M059J (cell line): ENCODE measurements at regions not wholly inside any gene's neighbourhood (a gene's known extent, or its start where the extent isn't known, plus 50 kb on each side); places are given as distances from the start of the nearest gene placed in this dataset.

Experiments
- DNase-seq: peaks from one replicate; pipeline ENCODE4 v3.0.0-alpha.2; 2012; ENCODE audit warnings: low read depth

DNA sequence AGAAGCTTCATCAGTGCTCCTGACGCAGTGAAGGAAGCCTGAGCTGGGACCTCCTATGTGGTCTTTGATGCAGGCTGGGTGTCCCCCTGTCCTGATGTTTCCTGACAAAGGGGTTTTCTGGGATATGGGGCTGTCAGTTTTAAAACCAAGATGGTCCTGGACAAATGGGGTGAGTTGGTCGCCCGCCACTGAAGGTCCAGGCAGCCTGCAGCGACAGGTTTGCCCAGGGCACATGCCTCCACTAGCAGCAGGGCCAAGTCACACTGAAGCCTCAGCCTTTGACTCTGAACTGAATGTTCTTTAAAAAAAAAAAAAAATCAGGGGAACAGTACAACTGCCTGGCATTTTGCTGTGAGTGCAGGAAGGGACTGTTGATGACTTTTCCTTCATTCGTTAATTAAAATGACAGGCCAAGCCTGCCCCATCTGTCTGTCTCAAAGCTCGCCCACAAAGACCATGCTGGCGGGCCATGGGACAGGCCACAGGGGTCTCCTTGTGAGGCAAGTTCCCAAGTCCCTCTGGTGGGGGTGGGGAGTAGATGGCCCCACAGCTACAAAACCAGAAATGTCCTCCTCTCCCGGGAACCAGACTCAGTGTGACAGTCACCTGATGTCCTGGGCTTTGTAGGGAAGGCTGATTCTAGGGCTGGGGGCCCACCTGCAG is 274.8 kb downstream of the CTTN start:
- no peak for DNase-seq

DNA sequence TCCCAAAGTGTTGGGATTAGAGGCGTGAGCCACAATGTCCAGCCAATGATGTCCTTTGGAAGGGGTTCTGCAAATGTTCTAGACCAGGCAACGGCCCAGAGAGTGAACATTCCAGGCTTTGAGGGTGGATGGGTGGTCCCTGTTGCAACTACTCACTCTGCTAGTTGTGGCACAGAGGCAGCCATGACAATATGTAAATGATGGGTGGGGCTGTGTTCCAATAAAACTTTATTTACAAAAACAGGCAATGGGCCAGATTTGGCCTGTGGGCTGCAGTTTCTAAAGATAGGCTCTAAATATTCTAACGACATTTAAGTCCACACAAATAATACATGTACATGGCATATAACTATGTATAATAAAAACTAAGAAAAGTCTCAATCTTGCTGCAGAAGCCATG is 276.3 kb downstream of the CTTN start:
- DNase-seq = no peak

GRCh38 chr11:70675697-70676374 is 277.5 kb downstream of the CTTN start:
- no peak for DNase-seq

DNA sequence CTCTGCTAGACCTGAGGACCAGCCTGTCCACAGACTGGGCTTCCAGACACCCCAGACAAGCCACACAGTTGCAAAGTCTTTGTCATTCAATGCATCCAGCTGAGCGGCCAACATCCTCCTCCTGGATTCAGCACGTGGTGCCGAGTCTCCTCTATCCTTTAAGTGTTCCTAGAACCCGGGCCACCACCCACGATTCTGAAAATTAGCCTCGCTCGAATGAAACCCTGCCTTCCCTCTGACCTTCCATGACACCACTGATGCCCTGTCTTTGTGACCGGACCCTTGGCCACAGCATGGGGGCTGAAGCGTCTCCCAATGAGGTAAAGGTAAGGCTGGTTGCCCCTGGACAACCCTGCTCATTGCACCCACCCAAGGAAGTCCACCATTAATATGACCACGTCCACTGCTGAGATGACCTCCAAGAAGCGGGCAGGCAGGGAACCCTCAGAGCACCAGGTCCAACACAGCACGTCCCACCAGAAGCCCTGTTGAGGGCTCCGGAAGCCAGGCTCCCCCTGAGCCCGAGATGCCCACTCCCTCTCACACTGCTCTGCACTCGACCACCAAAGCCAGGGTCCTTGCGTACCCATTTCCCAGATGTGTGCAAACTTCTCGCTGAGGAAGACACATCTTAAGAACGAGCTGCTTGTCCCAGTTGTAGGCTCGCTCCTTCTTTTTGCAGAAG is 279.0 kb downstream of the CTTN start:
- DNase-seq = no peak

DNA sequence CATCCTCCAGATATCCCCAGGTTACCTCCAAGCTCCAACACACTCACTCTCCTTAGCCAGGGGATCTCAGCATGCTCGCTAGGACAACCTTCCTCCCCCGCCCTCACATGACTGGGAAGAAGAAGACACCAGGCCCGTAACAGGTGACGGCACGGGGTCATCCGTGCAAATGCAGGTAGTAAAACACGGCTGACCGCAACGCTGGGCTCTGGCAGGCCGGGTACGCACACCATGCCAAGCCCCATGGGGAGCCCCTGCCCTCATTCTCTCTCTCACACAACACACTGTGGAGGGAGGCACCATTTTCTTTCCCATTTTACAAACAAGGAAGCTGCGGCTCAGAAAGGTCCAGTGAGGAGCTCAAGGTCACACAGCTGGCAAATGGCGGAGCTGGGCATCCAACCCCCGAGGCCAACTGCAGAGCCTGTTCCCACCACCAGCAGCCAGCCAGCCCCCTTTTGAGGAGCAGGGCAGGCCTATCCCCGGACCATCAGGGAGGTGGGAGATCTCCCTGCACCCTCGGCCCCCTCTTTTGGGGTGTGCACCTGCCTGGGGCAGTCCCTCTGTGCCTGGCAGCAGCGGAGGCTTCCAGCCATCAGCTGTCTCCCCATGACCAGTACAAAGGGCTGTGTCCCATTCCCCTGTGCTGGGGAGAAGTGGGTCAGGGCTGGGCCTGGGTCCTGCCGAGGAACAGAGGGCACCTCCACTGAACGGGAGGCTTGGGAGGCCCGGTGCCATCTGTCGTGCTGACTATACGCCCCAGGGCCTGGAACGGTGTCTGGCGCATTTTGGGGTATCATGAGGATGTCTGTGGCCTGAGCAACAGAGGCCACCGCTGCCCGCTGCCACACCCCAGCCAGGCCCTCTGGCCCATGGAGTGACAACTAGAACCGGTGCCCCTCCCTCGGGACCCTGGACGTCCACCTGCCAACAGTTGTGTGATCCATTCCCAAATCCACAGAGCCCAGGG is 280.9 kb downstream of the CTTN start:
- no peak for DNase-seq

DNA sequence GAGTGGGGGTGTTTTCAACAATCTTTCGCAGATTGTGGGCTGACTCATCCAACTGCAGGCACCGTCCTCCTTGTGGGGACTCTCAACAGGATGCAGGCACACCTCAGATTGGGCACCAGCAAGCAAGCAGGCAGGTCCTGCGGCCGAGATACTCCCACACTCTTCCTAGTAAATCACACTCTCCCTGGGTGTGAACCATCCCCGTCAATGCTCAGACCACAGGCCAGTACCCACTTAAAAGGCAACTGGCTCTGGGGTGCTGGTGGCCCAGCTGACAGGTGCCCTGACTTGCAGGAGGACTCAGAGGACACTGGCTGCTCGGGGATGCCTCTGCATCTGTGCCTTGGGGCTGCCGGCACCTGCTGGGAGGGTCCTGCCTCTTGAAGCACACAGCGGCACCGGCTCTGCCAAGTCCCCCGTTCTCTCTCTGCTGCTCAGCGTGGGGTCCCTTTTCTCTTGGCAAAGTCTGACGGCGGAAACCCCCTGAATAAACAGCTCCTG is 282.5 kb downstream of the CTTN start:
- DNase-seq = no peak

DNA sequence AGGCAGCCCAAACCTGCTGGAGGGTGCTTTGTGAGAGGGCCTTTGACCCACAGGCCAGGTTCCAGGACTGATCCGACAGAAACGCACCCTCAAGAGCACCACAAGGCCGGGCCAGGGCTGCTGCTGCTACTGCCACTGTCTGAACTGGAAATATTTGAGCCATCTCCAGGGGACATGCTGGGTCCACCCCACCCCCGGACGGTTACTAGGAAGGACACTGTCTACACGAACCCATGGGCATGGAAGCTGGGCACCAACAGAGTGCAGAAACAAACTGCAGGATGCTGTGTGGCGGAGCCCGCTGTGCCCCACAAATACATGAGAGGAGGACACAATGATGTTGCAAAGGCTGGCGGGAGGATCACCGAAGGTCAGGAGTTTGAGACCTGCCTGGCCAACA is 283.7 kb downstream of the CTTN start:
- DNase-seq = no peak

DNA sequence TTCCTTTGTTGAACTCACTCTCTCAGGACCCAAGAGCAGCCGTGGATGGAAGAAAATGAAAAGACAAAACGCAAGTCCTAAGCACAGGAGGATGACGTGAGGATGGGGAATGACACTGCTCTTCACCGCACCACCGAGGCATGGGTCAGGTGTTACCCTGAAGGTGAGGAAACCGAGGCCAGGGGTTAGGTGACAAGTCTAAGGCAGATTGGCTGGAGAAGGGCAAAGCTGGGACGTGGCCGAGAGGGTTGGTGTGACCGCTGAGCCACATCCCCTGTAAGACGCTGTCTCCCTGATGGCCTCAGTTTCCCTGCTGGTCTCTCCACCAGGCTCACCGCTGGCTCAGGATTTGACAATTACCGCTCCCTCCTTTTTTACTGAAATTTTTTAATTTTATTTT is 284.4 kb downstream of the CTTN start:
- no peak for DNase-seq

GRCh38 chr11:70687716-70688115 is 289.4 kb downstream of the CTTN start:
- DNase-seq = no peak

GRCh38 chr11:70688142-70688541 is 289.8 kb downstream of the CTTN start:
- no peak for DNase-seq

DNA sequence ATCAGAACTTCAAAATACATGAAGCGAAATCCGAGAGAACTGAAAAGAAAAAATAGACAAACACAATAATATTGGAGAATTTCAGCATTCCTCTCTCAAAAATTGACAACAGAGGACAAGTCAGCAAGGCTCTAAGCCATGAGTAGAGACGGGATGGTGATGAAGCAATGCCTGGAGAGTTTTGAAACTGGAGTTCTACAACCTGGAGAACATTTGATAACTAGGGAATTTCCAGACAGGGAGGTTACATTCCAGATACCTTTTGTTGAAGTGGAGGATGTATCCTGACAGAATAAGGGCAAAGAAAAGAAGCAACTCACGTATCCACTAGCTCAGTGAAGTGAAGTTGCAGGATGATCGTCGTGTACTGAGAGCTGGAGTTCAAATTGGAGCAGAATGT is 291.4 kb downstream of the CTTN start:
- DNase-seq = no peak

- no peak for DNase-seq
Measured at GRCh38 chr11:70692131-70692530, 293.8 kb downstream of the CTTN start.

- no peak for DNase-seq
Measured at GRCh38 chr11:70694371-70694770, 296.0 kb downstream of the CTTN start.

GRCh38 chr11:70695086-70695960 is 297.0 kb downstream of the CTTN start:
- DNase-seq = no peak

DNA sequence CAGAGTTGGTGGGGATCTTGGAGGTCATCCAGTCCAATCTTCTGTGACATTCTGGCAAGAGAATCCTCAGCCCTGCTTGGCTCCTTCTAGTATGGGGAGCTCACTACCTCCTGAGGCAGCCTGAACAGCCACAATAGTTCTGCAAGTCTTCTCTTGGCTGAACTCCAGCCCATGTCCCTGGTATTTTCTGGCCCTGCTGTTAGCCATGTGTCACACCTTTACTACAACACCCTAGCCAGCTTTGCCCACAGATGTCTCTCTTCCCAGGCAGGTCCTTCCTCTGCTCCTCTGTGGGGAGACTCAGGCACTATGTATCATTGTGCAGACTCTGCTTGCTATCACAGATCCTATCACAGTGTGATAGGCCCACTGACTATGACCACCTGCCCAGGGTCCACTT is 297.7 kb downstream of the CTTN start:
- no peak for DNase-seq

- no peak for DNase-seq
Measured at GRCh38 chr11:70696564-70696963, 298.2 kb downstream of the CTTN start.

- no peak for DNase-seq
Measured at GRCh38 chr11:70697701-70698100, 299.4 kb downstream of the CTTN start.

DNA sequence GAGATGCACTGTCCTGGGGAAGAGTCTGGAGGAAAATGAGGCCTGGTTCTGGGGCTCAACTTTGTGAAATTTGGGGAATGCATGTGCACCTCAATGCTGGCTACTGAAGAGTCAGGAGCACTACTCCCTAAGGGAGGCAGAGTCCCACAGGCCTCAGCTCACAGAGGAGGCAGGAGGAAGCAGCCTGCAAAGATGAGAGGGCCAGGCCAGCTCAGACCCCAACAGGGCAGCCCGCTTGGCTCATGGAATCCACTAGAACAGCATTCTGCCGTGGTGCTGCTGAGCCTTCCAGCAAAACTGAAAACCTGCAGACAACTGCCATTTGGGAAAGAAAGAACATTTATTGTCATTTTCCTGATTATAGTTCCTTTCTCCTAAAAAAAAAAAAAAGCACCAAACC is 300.5 kb downstream of the CTTN start:
- no peak for DNase-seq

GRCh38 chr11:70699294-70700221 is 301.2 kb downstream of the CTTN start:
- no peak for DNase-seq

DNA sequence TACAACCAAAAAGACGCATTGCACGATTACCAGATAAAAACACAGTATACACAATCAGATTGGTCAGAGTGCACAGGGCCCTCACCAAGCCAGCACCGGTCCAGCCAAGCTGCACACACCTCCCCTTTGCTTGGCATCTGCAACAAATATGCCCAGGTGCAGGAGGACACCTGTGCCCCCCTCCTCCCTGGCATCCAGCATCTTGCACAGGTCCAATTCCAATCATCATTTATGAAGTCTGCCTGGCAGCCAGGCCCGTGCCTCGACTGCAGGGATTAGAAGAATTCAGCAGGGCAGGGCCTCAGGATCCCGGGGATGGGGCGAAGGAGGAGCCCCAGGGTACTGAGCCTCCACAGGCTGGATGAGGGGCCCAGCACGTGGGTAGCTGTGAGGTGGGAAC is 302.1 kb downstream of the CTTN start:
- no peak for DNase-seq
